ENCODE measurements at regions not wholly inside any gene's neighbourhood (a gene's known extent, or its start where the extent isn't known, plus 50 kb on each side); places are given as distances from the start of the nearest gene placed in this dataset.

GRCh38 chr13:25037057-25037813, 58.7 kb upstream of the PABPC3 start:
- ChIA-PET CTCF (interaction anchor here (0.5 to 1.4 kb wide), 4 partner anchors 9 to 32 kb away, joined by 3 to 7 read pairs (median 3); no protein-coding TSS in a partner anchor), POLR2A (ENCODE audit: low non-redundant PET) (no interaction called here)
- DNase-seq (ENCODE audit: low spot score) = peak; percentile 75
- no peaks in the 10 kb centered on the region for H3K36me3 ChIP-seq (ENCODE audit: insufficient read depth, low read length, poor library complexity, severe bottlenecking)
- intact Hi-C loops (cut with micrococcal nuclease; ENCODE audit: unreplicated experiment) = loop anchor here (1.0 to 2.0 kb wide), 2 partner anchors 32 to 78 kb away; no protein-coding TSS in a partner anchor
- no TSS peak for BruUV-seq (replicated peaks)
- TF ChIP-seq EZH2 (IDR thresholded peaks at IDR 0.05; ENCODE audit: borderline replicate concordance, low read depth, low read length, poor library complexity, severe bottlenecking) = no peak
- TF ChIP-seq CTCF (conservative IDR thresholded peaks at IDR 0.05; ENCODE audit: low read depth, low read length) = peak; percentile 80
- H3K9me3 ChIP-seq (ENCODE audit: low read depth, low read length, poor library complexity, severe bottlenecking) = no peaks in the 10 kb centered on the region
- H3K4me3 ChIP-seq (ENCODE audit: low read depth, low read length, poor library complexity, severe bottlenecking) = no peak overlapping the region
- H3K27ac ChIP-seq (ENCODE audit: low read depth, low read length, poor library complexity, severe bottlenecking) = no peak overlapping the region
- no peaks in the 10 kb centered on the region for H3K4me1 ChIP-seq (ENCODE audit: insufficient read depth, low read length, poor library complexity, severe bottlenecking)
- H3K27me3 ChIP-seq (replicated peaks; ENCODE audit: insufficient read depth, low read depth, low read length, poor library complexity) = no peaks in the 10 kb centered on the region

DNA sequence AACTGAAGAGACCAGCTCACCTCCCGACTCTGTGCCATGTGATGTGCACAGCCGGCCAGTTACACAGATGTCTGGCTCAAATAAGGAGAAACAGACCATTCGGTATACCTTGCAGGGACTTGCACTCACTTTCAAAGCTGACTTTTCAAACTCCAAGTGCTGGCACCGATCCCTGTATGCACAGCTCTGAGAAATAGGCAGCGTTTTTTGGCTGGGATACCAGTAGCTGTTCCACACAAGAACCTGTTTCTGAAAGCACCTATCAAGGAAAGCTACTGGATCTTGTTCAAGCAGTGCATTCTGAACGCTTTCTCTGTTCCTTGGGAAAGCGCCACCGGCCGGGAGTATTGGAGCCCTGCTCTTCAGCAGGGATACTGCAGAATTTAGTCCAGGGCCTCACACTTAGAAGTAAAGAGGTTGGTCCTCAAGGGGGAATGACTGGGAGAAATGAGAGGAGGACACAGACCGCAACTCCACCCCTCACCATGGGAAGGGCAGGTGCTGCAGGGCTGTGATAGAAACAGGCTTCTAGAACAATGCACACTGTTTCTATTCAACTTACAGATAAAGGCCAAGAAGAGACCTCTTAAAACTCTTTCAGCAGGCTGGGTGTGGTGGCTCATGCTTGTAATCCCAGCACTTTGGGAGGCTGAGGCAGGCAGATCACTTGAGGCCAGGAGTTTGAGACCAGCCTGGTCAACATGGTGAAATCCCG, 53.6 kb upstream of the PABPC3 start:
- ChIA-PET CTCF (no interaction called here), POLR2A (ENCODE audit: low non-redundant PET) (no interaction called here)
- no peaks in the 10 kb centered on the region for H3K4me1 ChIP-seq (ENCODE audit: insufficient read depth, low read length, poor library complexity, severe bottlenecking)
- H3K9me3 ChIP-seq (ENCODE audit: low read depth, low read length, poor library complexity, severe bottlenecking) = no peaks in the 10 kb centered on the region
- TF ChIP-seq EZH2 (IDR thresholded peaks at IDR 0.05; ENCODE audit: borderline replicate concordance, low read depth, low read length, poor library complexity, severe bottlenecking) (no peak), CTCF (conservative IDR thresholded peaks at IDR 0.05; ENCODE audit: low read depth, low read length) (no peak)
- no peak overlapping the region for H3K4me3 ChIP-seq (ENCODE audit: low read depth, low read length, poor library complexity, severe bottlenecking)
- intact Hi-C loops (cut with micrococcal nuclease; ENCODE audit: unreplicated experiment) = no loop called here
- H3K27ac ChIP-seq (ENCODE audit: low read depth, low read length, poor library complexity, severe bottlenecking) = no peak overlapping the region
- peaks cover 20% of the 10 kb centered on the region for H3K27me3 ChIP-seq (replicated peaks; ENCODE audit: insufficient read depth, low read depth, low read length, poor library complexity)
- no TSS peak for BruUV-seq (replicated peaks)
- no peak for DNase-seq (ENCODE audit: low spot score)
- no peaks in the 10 kb centered on the region for H3K36me3 ChIP-seq (ENCODE audit: insufficient read depth, low read length, poor library complexity, severe bottlenecking)

DNA sequence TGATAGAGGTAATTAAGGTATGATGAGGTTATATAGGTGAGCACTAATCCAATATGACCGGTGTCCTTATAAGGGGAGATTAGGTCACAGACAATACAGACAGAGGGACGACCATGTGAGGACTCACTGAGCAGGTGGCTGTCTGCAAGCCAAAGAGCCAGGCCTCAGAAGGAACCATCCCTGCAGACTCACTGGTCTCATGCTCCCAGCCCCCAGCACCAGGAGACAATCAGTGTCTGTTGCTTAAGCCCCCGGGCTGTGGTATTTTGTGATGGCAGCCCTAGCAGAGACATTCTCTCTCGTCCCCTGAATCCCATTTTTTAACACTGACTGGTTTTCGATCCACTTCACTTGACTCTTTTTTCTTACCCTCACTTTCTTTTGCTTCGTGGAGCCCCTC, 51.9 kb upstream of the PABPC3 start:
- H3K9me3 ChIP-seq (ENCODE audit: low read depth, low read length, poor library complexity, severe bottlenecking) = no peaks in the 10 kb centered on the region
- TF ChIP-seq EZH2 (IDR thresholded peaks at IDR 0.05; ENCODE audit: borderline replicate concordance, low read depth, low read length, poor library complexity, severe bottlenecking) = no peak
- TF ChIP-seq CTCF (conservative IDR thresholded peaks at IDR 0.05; ENCODE audit: low read depth, low read length) = no peak
- intact Hi-C loops (cut with micrococcal nuclease; ENCODE audit: unreplicated experiment) = no loop called here
- H3K27me3 ChIP-seq (replicated peaks; ENCODE audit: insufficient read depth, low read depth, low read length, poor library complexity) = peaks cover 20% of the 10 kb centered on the region
- ChIA-PET POLR2A (ENCODE audit: low non-redundant PET) (no interaction called here), CTCF (no interaction called here)
- no TSS peak for BruUV-seq (replicated peaks)
- H3K27ac ChIP-seq (ENCODE audit: low read depth, low read length, poor library complexity, severe bottlenecking) = no peak overlapping the region
- DNase-seq (ENCODE audit: low spot score) = no peak
- H3K4me3 ChIP-seq (ENCODE audit: low read depth, low read length, poor library complexity, severe bottlenecking) = no peak overlapping the region
- H3K4me1 ChIP-seq (ENCODE audit: insufficient read depth, low read length, poor library complexity, severe bottlenecking) = no peaks in the 10 kb centered on the region
- H3K36me3 ChIP-seq (ENCODE audit: insufficient read depth, low read length, poor library complexity, severe bottlenecking) = no peaks in the 10 kb centered on the region
